ENCODE measurements at regions not wholly inside any gene's neighbourhood (a gene's known extent, or its start where the extent isn't known, plus 50 kb on each side); places are given as distances from the start of the nearest gene placed in this dataset.

DNA sequence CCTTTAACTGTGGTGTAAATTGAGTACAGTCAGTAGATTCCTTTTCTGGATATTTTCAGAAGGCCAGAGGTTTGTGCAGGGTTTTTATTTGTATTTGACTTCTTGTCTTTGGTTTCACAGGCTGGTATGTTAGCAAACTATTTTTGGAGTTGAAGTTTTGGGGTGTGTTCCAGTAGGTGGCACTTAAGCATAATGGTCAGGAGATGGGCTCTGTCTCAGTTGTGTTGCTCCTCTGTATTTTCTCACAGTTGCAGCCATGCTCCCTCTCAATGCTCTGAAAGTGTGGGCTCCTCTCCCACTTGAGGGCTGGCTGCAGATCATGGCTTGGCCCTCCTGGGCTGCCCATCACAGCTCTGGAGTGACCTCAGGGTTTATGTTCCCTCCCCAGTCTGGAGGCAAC lies 267.0 kb upstream of the PCSK5 start:
- no peak overlapping the region for H2AK5ac ChIP-seq (ENCODE audit: insufficient read length, low read length)
- no peaks in the 10 kb centered on the region for H4K20me1 ChIP-seq (ENCODE audit: control insufficient read depth, insufficient read depth, insufficient read length)
- H3K56ac ChIP-seq (ENCODE audit: insufficient read length, low read depth, low read length): no peak overlapping the region
- no peaks in the 10 kb centered on the region for H3K9me3 ChIP-seq (ENCODE audit: control insufficient read depth, low read depth, low read length)
- no peak overlapping the region for H2BK5ac ChIP-seq (ENCODE audit: insufficient read length, low read length)
- H2BK15ac ChIP-seq (ENCODE audit: low read depth, low read length): no peak overlapping the region
- no peaks in the 10 kb centered on the region for H3K79me2 ChIP-seq (ENCODE audit: insufficient read depth, low read length)
- no peak overlapping the region for H3K9ac ChIP-seq (ENCODE audit: extremely low read depth, insufficient read length, low read length)
- H3K79me1 ChIP-seq (ENCODE audit: insufficient read depth, low read depth, low read length, poor library complexity, severe bottlenecking): no peaks in the 10 kb centered on the region
- Mint-ChIP-seq H3K27ac (no peak overlapping the region; a peak in 2 of 7 replicates), H3K9me3 (peaks cover 6 to 16% of the 10 kb centered on the region in 2 experiments; a peak in 4 of 5 replicates), H3K27me3 (ENCODE audit: low read depth) (no peaks in the 10 kb centered on the region; the same call in 1 of the 2 replicates), H3K4me3 (no peak overlapping the region), H3K4me1 (no peaks in the 10 kb centered on the region), H3K36me3 (ENCODE audit: insufficient read depth in 1 of 3, low read depth in 3 of 3) (0 out of 7 replicates have a peak, but pooled peaks cover 0 to 4% (median 2%) of the 10 kb centered on the region in 3 experiments)
- H3K4me2 ChIP-seq (ENCODE audit: insufficient read depth, insufficient read length, low read length): no peak overlapping the region
- no peak overlapping the region for H4K5ac ChIP-seq (ENCODE audit: insufficient read length, low read depth, low read length)
- DNase-seq: no peak
- H3K23ac ChIP-seq (ENCODE audit: insufficient read length, low read depth, low read length): no peak overlapping the region
- TF ChIP-seq, protein P1, sequence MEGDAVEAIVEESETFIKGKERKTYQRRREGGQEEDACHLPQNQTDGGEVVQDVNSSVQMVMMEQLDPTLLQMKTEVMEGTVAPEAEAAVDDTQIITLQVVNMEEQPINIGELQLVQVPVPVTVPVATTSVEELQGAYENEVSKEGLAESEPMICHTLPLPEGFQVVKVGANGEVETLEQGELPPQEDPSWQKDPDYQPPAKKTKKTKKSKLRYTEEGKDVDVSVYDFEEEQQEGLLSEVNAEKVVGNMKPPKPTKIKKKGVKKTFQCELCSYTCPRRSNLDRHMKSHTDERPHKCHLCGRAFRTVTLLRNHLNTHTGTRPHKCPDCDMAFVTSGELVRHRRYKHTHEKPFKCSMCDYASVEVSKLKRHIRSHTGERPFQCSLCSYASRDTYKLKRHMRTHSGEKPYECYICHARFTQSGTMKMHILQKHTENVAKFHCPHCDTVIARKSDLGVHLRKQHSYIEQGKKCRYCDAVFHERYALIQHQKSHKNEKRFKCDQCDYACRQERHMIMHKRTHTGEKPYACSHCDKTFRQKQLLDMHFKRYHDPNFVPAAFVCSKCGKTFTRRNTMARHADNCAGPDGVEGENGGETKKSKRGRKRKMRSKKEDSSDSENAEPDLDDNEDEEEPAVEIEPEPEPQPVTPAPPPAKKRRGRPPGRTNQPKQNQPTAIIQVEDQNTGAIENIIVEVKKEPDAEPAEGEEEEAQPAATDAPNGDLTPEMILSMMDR (conservative IDR thresholded peaks at IDR 0.05): no peak
- no peak overlapping the region for H4K8ac ChIP-seq (replicated peaks; ENCODE audit: insufficient read length, low read depth, low read length)
- no peak overlapping the region for H2BK120ac ChIP-seq (ENCODE audit: low read depth, low read length, poor library complexity, severe bottlenecking)
- no peak overlapping the region for H2BK20ac ChIP-seq (ENCODE audit: low read depth, low read length, poor library complexity, severe bottlenecking)
- H3T11ph ChIP-seq (ENCODE audit: low read length): no peak overlapping the region
- no peaks in the 10 kb centered on the region for H3K23me2 ChIP-seq (ENCODE audit: insufficient read length, low read depth, low read length, poor library complexity, severe bottlenecking)
- H3K4ac ChIP-seq (ENCODE audit: low read depth, low read length): no peak overlapping the region
- no peak overlapping the region for H2AFZ ChIP-seq (ENCODE audit: low read length)
- no peak overlapping the region for H3K27ac ChIP-seq (ENCODE audit: insufficient read length, low read depth, low read length)
- no peak overlapping the region; the same call in 1 of the 2 replicates for H3K14ac ChIP-seq (ENCODE audit: insufficient read depth, low read length)
- no peak overlapping the region for H2BK12ac ChIP-seq (ENCODE audit: insufficient read length, low read depth, low read length)
- no peaks in the 10 kb centered on the region for H3K27me3 ChIP-seq (ENCODE audit: insufficient read depth, low read length)
- no peaks in the 10 kb centered on the region for H3K4me1 ChIP-seq (ENCODE audit: insufficient read depth, low read length)
- no peak overlapping the region for H4K91ac ChIP-seq (ENCODE audit: insufficient read length, low read depth, low read length)
- no peak overlapping the region for H3K18ac ChIP-seq (ENCODE audit: insufficient read length, low read depth, low read length)

Data from H9 (cell line).